ENCODE measurements at regions not wholly inside any gene's neighbourhood (a gene's known extent, or its start where the extent isn't known, plus 50 kb on each side); places are given as distances from the start of the nearest gene placed in this dataset.

- H3K36me3 ChIP-seq (ENCODE audit: insufficient read depth) = no peaks in the 10 kb centered on the region
- H3K4me3 ChIP-seq (IDR thresholded peaks at IDR 0.05; ENCODE audit: insufficient read depth, low read depth, low read length) = no peak overlapping the region
- no peaks in the 10 kb centered on the region for H3K79me2 ChIP-seq (ENCODE audit: insufficient read depth, low read depth)
- H3K9ac ChIP-seq = no peak overlapping the region
- TF ChIP-seq CTCF (conservative IDR thresholded peaks at IDR 0.05; ENCODE audit: low read depth, low read length) = no peak
- no peak overlapping the region for H3K27ac ChIP-seq
- no peak overlapping the region for H2AFZ ChIP-seq (ENCODE audit: low read depth)
- no peaks in the 10 kb centered on the region for H3K27me3 ChIP-seq (ENCODE audit: insufficient read depth, low read depth)
- peaks cover 30% of the 10 kb centered on the region for H3K4me1 ChIP-seq (ENCODE audit: low read depth, poor library complexity, severe bottlenecking)
- no peak overlapping the region for H3K4me2 ChIP-seq
- no peaks in the 10 kb centered on the region for H4K20me1 ChIP-seq (ENCODE audit: insufficient read depth)
These were observed 50.7 kb upstream of the HBS1L start for GRCh38 chr6:135105299-135105698.
